Adrenal gland (tissue), 9 donors: ENCODE measurements at regions not wholly inside any gene's neighbourhood (a gene's known extent, or its start where the extent isn't known, plus 50 kb on each side); places are given as distances from the start of the nearest gene placed in this dataset.

Source experiments
- DNase-seq, 7 donors: peaks; one replicate each; pipeline ENCODE4 v3.0.0-alpha.2; 2019 to 2020
- H3K27ac ChIP-seq, 5 donors: fragments of 200-600 bp; sonication (generic) in 4 of 5; 1 replicate in 3 of 5; 2 replicates in 2 of 5; pipeline versions ENCODE4 v1.5.1 to v1.8.0; 2016 to 2020; ENCODE audit warnings: mild to moderate bottlenecking in 1 of 5
- H3K27me3 ChIP-seq: fragments of 200-600 bp; 2 replicates; pipeline ENCODE4 v1.8.0; 2021
- H3K36me3 ChIP-seq, 2 donors: fragments of 200-600 bp; replicated peaks in 1 of 2; 1 replicate in 1 of 2; 2 replicates in 1 of 2; pipeline versions ENCODE4 v1.5.1 to v1.8.0; 2018 to 2022
- H3K4me1 ChIP-seq, 2 donors: fragments of 200-600 bp; replicated peaks in 1 of 2; 1 replicate in 1 of 2; 2 replicates in 1 of 2; pipeline versions ENCODE4 v1.5.1 to v1.8.0; 2018 to 2021
- H3K4me3 ChIP-seq, 4 donors: fragments of 200-600 bp; sonication (generic) in 3 of 4; one replicate each; pipeline ENCODE4 v1.5.1; 2016 to 2018
- H3K9me3 ChIP-seq, 3 donors: fragments of 200-600 bp; sonication (generic) in 1 of 3; replicated peaks in 1 of 3; 1 replicate in 2 of 3; 2 replicates in 1 of 3; pipeline versions ENCODE4 v1.5.1 to v1.8.0; 2016 to 2021
- POLR2A ChIP-seq, 2 donors: fragments of 450-650 bp; IDR thresholded peaks; one replicate each; pipeline ENCODE4 v1.6.1; 2017; ENCODE audit warnings: antibody characterized with exemption in 2 of 2, mild to moderate bottlenecking in 2 of 2, moderate library complexity in 1 of 2
- WGBS, 4 donors: extraction: QIAGEN DNeasy Blood & Tissue Kit in 2 of 4; methylation state at CpG; one replicate each; pipeline versions ENCODE4 v1.1.5 to v1.1.7; 2013 to 2017; 5-methylcytosine and 5-hydroxymethylcytosine counted together
- intact Hi-C, 2 donors: fragments of 100-400 bp; cut with DNase I; formaldehyde crosslinking; loops; one replicate each; pipeline versions ENCODE4 v1.14.1 to v1.15.0; 2022 to 2023
- TF ChIP-seq, protein P1 (sequence below), 6 experiments: fragments of 450-650 bp in 4 of 6; fragments of 200-600 bp in 2 of 6; sonication (generic) in 1 of 6; IDR thresholded peaks; 1 replicate in 5 of 6; 2 replicates in 1 of 6; pipeline versions ENCODE4 v1.5.1 to v1.8.0; 2016 to 2021; ENCODE audit warnings: antibody characterized with exemption in 6 of 6, mild to moderate bottlenecking in 2 of 6, moderate library complexity in 1 of 6
- donor health status: healthy with polysubstance abuse.
- donor health status: Bipolar disorder and iron deficiency.
- donor health status: DM: yes; HTN: yes; CAD: no.
- donor health status: DM: no; HTN: no; CAD: no.
- donor health status: DM: no; HTN: no; CAD: no.

DNA sequence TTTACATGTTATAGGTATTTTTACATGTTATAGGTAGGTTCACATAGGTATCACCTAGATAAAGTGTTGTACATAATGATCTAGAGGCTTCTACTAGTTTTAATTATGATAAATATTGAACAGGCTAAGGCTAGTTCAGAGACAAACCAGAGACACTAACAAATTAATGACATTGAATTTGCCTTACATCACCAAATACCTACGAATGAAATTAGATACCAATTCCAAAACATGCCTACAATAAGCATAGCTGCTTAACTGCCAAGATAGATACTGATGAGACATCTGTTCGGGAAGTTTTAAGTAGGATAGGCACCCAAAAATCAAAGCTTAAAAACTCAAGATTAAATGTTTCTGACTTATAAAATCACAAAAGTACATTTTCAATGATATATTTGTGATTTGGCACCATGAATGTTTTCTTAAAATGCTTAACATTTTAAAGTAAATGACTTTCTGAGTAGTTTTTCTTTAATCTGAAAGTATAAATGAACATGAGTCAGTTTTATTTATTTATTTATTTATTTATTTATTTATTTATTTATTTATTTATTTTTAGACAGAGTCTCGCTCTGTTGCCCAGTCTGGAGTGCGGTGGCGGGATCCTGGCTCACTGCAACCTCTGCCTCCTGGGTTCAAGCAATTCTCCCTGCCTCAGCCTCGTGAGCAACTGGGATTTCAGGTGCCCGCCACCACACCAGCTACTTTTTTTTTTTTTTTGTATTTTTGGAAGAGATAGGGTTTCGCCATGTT, 703.1 kb upstream of the ARRDC3 start:
- H3K36me3 ChIP-seq: no peaks in the 10 kb centered on the region
- no peaks in the 10 kb centered on the region for H3K27me3 ChIP-seq
- intact Hi-C loops: no loop called here

DNA sequence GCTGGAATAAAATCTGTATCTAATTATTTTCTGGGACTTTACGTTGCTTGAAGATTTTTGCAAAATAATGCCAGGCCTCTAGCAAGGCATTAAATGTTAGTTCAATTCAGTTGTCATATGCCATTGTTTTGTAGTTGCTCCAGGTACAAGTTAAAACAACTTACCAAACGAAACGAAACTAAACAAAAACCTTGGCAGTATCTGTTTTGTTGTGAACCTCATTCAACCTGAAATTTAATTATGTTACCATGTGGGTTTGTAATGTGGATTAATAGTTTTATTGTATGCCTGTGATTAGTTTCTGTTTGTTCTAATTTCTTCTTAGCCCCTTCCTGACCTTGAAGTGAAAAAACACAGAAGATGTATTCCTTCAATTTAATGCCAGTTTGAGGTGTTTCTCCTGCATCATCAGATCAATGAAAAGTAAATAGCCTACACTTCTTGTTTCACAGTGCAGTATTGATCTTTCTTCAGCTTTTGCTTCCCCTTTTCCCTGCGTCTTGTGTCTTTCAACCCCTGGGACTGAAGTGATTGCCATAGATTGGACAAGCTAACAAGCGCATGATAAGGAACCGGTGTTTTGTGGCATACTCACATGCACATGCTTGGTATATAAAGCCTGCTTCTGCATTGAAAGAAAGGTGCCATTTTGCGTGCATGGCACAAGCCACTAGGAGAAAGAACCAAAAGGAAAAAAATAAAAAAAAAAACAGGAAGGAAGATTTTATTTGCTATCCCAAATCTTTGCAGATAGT, 699.0 kb upstream of the ARRDC3 start:
- Histone ChIP-seq H3K9me3 (no peaks in the 10 kb centered on the region), H3K36me3 (no peaks in the 10 kb centered on the region), H3K27ac (no peak overlapping the region), H3K4me3 (no peak overlapping the region), H3K4me1 (no peaks in the 10 kb centered on the region), H3K27me3 (no peaks in the 10 kb centered on the region)
- DNase-seq: no peak
- WGBS, 4 donors: 64 to 77% (median 71%) methylated on average over 7 of the region's 7 CpGs
- intact Hi-C loops: no loop called here
- TF ChIP-seq, protein P1, sequence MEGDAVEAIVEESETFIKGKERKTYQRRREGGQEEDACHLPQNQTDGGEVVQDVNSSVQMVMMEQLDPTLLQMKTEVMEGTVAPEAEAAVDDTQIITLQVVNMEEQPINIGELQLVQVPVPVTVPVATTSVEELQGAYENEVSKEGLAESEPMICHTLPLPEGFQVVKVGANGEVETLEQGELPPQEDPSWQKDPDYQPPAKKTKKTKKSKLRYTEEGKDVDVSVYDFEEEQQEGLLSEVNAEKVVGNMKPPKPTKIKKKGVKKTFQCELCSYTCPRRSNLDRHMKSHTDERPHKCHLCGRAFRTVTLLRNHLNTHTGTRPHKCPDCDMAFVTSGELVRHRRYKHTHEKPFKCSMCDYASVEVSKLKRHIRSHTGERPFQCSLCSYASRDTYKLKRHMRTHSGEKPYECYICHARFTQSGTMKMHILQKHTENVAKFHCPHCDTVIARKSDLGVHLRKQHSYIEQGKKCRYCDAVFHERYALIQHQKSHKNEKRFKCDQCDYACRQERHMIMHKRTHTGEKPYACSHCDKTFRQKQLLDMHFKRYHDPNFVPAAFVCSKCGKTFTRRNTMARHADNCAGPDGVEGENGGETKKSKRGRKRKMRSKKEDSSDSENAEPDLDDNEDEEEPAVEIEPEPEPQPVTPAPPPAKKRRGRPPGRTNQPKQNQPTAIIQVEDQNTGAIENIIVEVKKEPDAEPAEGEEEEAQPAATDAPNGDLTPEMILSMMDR (IDR thresholded peaks at IDR 0.05): no peak
- no peak for TF ChIP-seq POLR2A (IDR thresholded peaks at IDR 0.05)

More for the DNA sequence above, 703.1 kb upstream of the ARRDC3 start:
- DNase-seq: no peak
- H3K27ac ChIP-seq: no peak overlapping the region
- 76 to 92% (median 86%) methylated on average over 8 of the region's 8 CpGs for WGBS, 4 donors
- H3K4me3 ChIP-seq: no peak overlapping the region
- TF ChIP-seq, protein P1 (IDR thresholded peaks at IDR 0.05): no peak
- TF ChIP-seq POLR2A (IDR thresholded peaks at IDR 0.05): no peak
- no peaks in the 10 kb centered on the region for H3K4me1 ChIP-seq
- H3K9me3 ChIP-seq: no peaks in the 10 kb centered on the region

DNA sequence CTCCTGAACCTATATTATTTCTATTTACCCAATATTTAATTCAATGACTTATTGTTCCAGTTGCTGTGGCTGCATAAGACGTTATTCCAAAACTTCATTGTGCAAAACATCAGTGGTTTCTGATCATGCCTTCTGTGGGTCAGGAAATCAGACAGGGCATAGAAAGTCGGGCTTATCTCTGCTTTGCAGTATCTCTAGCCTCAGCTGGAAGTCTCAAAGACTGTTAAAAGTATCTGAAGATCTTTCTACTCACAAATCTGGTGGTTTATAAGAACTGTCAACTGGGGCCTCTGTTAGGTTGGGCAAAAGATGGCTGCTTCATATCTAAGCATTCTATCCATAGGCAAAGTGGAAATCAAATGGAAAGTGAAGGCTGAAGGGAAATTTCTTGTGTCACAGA, 687.7 kb upstream of the ARRDC3 start:
- Histone ChIP-seq H3K27me3 (no peaks in the 10 kb centered on the region), H3K9me3 (peaks cover 0 to 3% (median 0%) of the 10 kb centered on the region in 3 donors), H3K36me3 (no peaks in the 10 kb centered on the region), H3K4me1 (no peaks in the 10 kb centered on the region), H3K27ac (no peak overlapping the region), H3K4me3 (no peak overlapping the region)
- TF ChIP-seq, protein P1 (IDR thresholded peaks at IDR 0.05): no peak
- TF ChIP-seq POLR2A (IDR thresholded peaks at IDR 0.05): no peak
- DNase-seq: no peak
- intact Hi-C loops: no loop called here
- WGBS, 4 donors: 32 to 56% (median 42%) methylated on average over 2 of the region's 2 CpGs

GRCh38 chr5:92064993-92065392, 681.9 kb upstream of the ARRDC3 start:
- intact Hi-C loops: no loop called here
- DNase-seq: no peak
- no peak overlapping the region for H3K4me3 ChIP-seq
- H3K27me3 ChIP-seq: no peaks in the 10 kb centered on the region
- no peak overlapping the region for H3K27ac ChIP-seq
- TF ChIP-seq, protein P1 (IDR thresholded peaks at IDR 0.05): no peak
- no peak for TF ChIP-seq POLR2A (IDR thresholded peaks at IDR 0.05)
- no peaks in the 10 kb centered on the region for H3K36me3 ChIP-seq
- H3K9me3 ChIP-seq: no peaks in the 10 kb centered on the region
- 70 to 83% (median 79%) methylated on average over 1 of the region's 1 CpG for WGBS, 4 donors
- H3K4me1 ChIP-seq: no peaks in the 10 kb centered on the region
